HUES64 (cell line): ENCODE measurements at regions not wholly inside any gene's neighbourhood (a gene's known extent, or its start where the extent isn't known, plus 50 kb on each side); places are given as distances from the start of the nearest gene placed in this dataset.
"Not testable (repeated sequence)": the region's sequence is repeated elsewhere in the genome, so short reads cannot be mapped to it uniquely, and the experiment has no call there.

Source experiments
- H3K27ac ChIP-seq: 2 replicates; pipeline ENCODE4 v1.7.0; 2013; ENCODE audit warnings: low read depth, low read length, inconsistent platforms
- H3K27me3 ChIP-seq: 2 replicates; pipeline ENCODE4 v1.6.1; 2013; ENCODE audit warnings: mild to moderate bottlenecking, low read length; ENCODE audit not compliant: insufficient read depth
- H3K36me3 ChIP-seq: 2 replicates; pipeline ENCODE4 v1.6.1; 2013; ENCODE audit warnings: mild to moderate bottlenecking, low read length; ENCODE audit not compliant: insufficient read depth
- H3K4me1 ChIP-seq: 2 replicates; pipeline ENCODE4 v1.6.1; 2013; ENCODE audit warnings: mild to moderate bottlenecking, low read length, moderate library complexity; ENCODE audit not compliant: insufficient read depth
- H3K4me3 ChIP-seq: 2 replicates; pipeline ENCODE4 v1.5.1; 2013; ENCODE audit warnings: mild to moderate bottlenecking, low read length, moderate library complexity
- H3K9ac ChIP-seq: 2 replicates; pipeline ENCODE4 v1.6.1; 2013; ENCODE audit warnings: mild to moderate bottlenecking, low read depth, low read length
- H3K9me3 ChIP-seq: 2 replicates; pipeline ENCODE4 v1.6.1; 2013; ENCODE audit warnings: low read depth, low read length; ENCODE audit not compliant: insufficient read depth
- WGBS: fragments of 150-250, 120-280 bp; methylation state at CpG from one replicate; pipeline ENCODE4 v1.1.7; 2013; ENCODE audit warnings: missing lambda C conversion rate; 5-methylcytosine and 5-hydroxymethylcytosine counted together

GRCh38 chr13:87976650-87977049 lies 305.5 kb downstream of the SLITRK5 start:
- H3K27me3 ChIP-seq, H3K36me3 ChIP-seq, H3K9ac ChIP-seq, H3K4me1 ChIP-seq, H3K9me3 ChIP-seq, H3K4me3 ChIP-seq, H3K27ac ChIP-seq: not testable (repeated sequence)
- WGBS, result 97% methylated on average over 25 of the region's 26 CpGs

- H3K27ac ChIP-seq, result no peak overlapping the region
- no peak overlapping the region for H3K4me3 ChIP-seq
- no peaks in the 10 kb centered on the region for H3K36me3 ChIP-seq
- 100% methylated on average over 2 of the region's 2 CpGs for WGBS
- no peak overlapping the region for H3K9ac ChIP-seq
- no peaks in the 10 kb centered on the region for H3K27me3 ChIP-seq
- H3K4me1 ChIP-seq, result no peaks in the 10 kb centered on the region
- peaks cover 22% of the 10 kb centered on the region for H3K9me3 ChIP-seq
Measured at GRCh38 chr13:87981416-87981815, 310.2 kb downstream of the SLITRK5 start.

GRCh38 chr13:87982400-87982799 lies 311.2 kb downstream of the SLITRK5 start:
- Histone ChIP-seq H3K9ac (no peak overlapping the region), H3K36me3 (no peaks in the 10 kb centered on the region), H3K9me3 (peaks cover 31% of the 10 kb centered on the region), H3K4me1 (no peaks in the 10 kb centered on the region), H3K4me3 (no peak overlapping the region), H3K27me3 (no peaks in the 10 kb centered on the region), H3K27ac (no peak overlapping the region)

- Histone ChIP-seq H3K4me1 (no peaks in the 10 kb centered on the region), H3K9ac (no peak overlapping the region), H3K27ac (no peak overlapping the region), H3K4me3 (no peak overlapping the region; the same call in 1 of the 2 replicates), H3K9me3 (peaks cover 41% of the 10 kb centered on the region), H3K36me3 (no peaks in the 10 kb centered on the region), H3K27me3 (no peaks in the 10 kb centered on the region)
Measured at GRCh38 chr13:87986639-87987250, 315.6 kb downstream of the SLITRK5 start.

GRCh38 chr13:87998081-87998480 lies 326.9 kb downstream of the SLITRK5 start:
- no peaks in the 10 kb centered on the region for H3K27me3 ChIP-seq
- 96% methylated on average over 1 of the region's 1 CpG for WGBS
- no peak overlapping the region for H3K27ac ChIP-seq
- no peak overlapping the region for H3K9ac ChIP-seq
- no peaks in the 10 kb centered on the region for H3K36me3 ChIP-seq
- peaks cover 16% of the 10 kb centered on the region for H3K9me3 ChIP-seq
- H3K4me3 ChIP-seq, result no peak overlapping the region
- no peaks in the 10 kb centered on the region for H3K4me1 ChIP-seq

- Histone ChIP-seq H3K4me3 (no peak overlapping the region), H3K36me3 (no peaks in the 10 kb centered on the region), H3K9ac (no peak overlapping the region), H3K27me3 (no peaks in the 10 kb centered on the region), H3K9me3 (peaks cover 16% of the 10 kb centered on the region), H3K4me1 (no peaks in the 10 kb centered on the region; the same call in 1 of the 2 replicates), H3K27ac (no peak overlapping the region)
- 84% methylated on average over 1 of the region's 1 CpG for WGBS
Measured at GRCh38 chr13:87999240-87999700, 328.1 kb downstream of the SLITRK5 start.

GRCh38 chr13:87999788-88000187 lies 328.6 kb downstream of the SLITRK5 start:
- Histone ChIP-seq H3K9me3 (peaks cover 16% of the 10 kb centered on the region), H3K36me3 (no peaks in the 10 kb centered on the region), H3K4me1 (no peaks in the 10 kb centered on the region; the same call in 1 of the 2 replicates), H3K27ac (no peak overlapping the region), H3K27me3 (no peaks in the 10 kb centered on the region), H3K4me3 (no peak overlapping the region), H3K9ac (no peak overlapping the region)
- 90% methylated on average over 1 of the region's 1 CpG for WGBS

GRCh38 chr13:88000239-88000638 lies 329.1 kb downstream of the SLITRK5 start:
- WGBS, result 96% methylated on average over 3 of the region's 3 CpGs
- H3K9ac ChIP-seq, result no peak overlapping the region
- peaks cover 16% of the 10 kb centered on the region for H3K9me3 ChIP-seq
- H3K4me1 ChIP-seq, result no peaks in the 10 kb centered on the region; the same call in 1 of the 2 replicates
- no peaks in the 10 kb centered on the region for H3K27me3 ChIP-seq
- no peak overlapping the region for H3K4me3 ChIP-seq
- H3K36me3 ChIP-seq, result no peaks in the 10 kb centered on the region
- H3K27ac ChIP-seq, result no peak overlapping the region

- Histone ChIP-seq H3K4me1 (no peaks in the 10 kb centered on the region; the same call in 1 of the 2 replicates), H3K9me3 (peaks cover 16% of the 10 kb centered on the region), H3K27me3 (no peaks in the 10 kb centered on the region), H3K36me3 (no peaks in the 10 kb centered on the region), H3K27ac (no peak overlapping the region), H3K9ac (no peak overlapping the region), H3K4me3 (no peak overlapping the region)
- WGBS, result 97% methylated on average over 2 of the region's 2 CpGs
Measured at GRCh38 chr13:88000787-88001186, 329.6 kb downstream of the SLITRK5 start.

DNA sequence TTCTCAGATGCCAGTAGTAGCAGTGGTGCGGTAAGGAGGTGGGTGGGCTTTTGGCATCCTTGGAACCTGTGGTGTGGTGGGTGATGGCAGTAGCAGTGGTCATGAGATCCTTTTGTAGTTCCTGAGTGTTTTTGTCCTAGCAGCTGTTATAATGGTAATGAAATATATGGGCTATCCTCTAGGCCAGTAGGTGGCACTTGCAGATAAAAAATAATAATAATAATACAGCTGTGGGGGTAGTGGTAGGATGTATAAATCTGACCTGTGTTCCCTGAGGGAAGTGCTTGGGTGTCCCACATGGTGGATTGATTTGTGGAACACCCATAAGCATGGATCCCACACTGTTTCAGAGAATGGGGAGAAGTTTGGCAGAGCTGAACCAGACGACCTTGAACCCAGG lies 334.0 kb downstream of the SLITRK5 start:
- Histone ChIP-seq H3K36me3 (no peaks in the 10 kb centered on the region), H3K4me1 (no peaks in the 10 kb centered on the region; the same call in 1 of the 2 replicates), H3K27ac (no peak overlapping the region), H3K4me3 (no peak overlapping the region), H3K9ac (no peak overlapping the region), H3K9me3 (no peaks in the 10 kb centered on the region), H3K27me3 (no peaks in the 10 kb centered on the region)
- WGBS, result 99% methylated on average over 2 of the region's 2 CpGs

DNA sequence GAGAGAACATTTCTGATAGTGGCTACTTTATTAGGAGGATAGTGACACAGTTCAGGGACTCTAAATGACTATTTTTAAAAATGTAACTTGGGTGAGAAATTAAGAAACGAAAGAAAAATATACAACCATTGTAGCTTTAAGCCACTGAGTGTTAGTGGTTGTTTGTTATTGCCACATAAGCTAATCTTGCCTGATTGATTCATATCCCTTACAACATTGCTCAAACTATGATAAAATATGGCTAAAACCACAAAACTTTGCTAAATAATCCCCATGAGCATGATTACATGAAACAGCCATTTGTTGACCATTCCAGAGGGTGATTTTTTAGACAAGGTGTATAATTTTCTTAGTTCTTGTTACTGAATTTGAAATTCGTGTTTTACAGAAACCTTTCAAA lies 343.4 kb downstream of the SLITRK5 start:
- H3K27ac ChIP-seq, result no peak overlapping the region
- H3K36me3 ChIP-seq, result no peaks in the 10 kb centered on the region
- no peaks in the 10 kb centered on the region for H3K4me1 ChIP-seq
- H3K4me3 ChIP-seq, result no peak overlapping the region
- H3K9me3 ChIP-seq, result peaks cover 3% of the 10 kb centered on the region; the same call in 1 of the 2 replicates
- H3K27me3 ChIP-seq, result no peaks in the 10 kb centered on the region
- no peak overlapping the region for H3K9ac ChIP-seq
- WGBS, result no CpG with 5 or more reads among the region's 2 CpGs
